ENCODE measurements at regions not wholly inside any gene's neighbourhood (a gene's known extent, or its start where the extent isn't known, plus 50 kb on each side); places are given as distances from the start of the nearest gene placed in this dataset.

- TF ChIP-seq, protein P1, sequence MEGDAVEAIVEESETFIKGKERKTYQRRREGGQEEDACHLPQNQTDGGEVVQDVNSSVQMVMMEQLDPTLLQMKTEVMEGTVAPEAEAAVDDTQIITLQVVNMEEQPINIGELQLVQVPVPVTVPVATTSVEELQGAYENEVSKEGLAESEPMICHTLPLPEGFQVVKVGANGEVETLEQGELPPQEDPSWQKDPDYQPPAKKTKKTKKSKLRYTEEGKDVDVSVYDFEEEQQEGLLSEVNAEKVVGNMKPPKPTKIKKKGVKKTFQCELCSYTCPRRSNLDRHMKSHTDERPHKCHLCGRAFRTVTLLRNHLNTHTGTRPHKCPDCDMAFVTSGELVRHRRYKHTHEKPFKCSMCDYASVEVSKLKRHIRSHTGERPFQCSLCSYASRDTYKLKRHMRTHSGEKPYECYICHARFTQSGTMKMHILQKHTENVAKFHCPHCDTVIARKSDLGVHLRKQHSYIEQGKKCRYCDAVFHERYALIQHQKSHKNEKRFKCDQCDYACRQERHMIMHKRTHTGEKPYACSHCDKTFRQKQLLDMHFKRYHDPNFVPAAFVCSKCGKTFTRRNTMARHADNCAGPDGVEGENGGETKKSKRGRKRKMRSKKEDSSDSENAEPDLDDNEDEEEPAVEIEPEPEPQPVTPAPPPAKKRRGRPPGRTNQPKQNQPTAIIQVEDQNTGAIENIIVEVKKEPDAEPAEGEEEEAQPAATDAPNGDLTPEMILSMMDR (IDR thresholded peaks at IDR 0.05), result no peak
- no peak for TF ChIP-seq ZFX (IDR thresholded peaks at IDR 0.05; ENCODE audit: borderline replicate concordance)
Observed at GRCh38 chr7:112959276-112959675, 127.4 kb downstream of the GPR85 start.

Measured in 22Rv1 (cell line).